Right lobe of liver (tissue), 4 donors: ENCODE measurements at regions not wholly inside any gene's neighbourhood (a gene's known extent, or its start where the extent isn't known, plus 50 kb on each side); places are given as distances from the start of the nearest gene placed in this dataset.

ENCODE experiments used
- CTCF ChIP-seq, 4 donors: fragments of 200-600 bp in 3 of 4; fragments of 450-650 bp in 1 of 4; IDR thresholded peaks; one replicate each; pipeline versions ENCODE4 v1.5.1 to v1.8.0; 2016 to 2022; ENCODE audit warnings: antibody characterized with exemption in 4 of 4, mild to moderate bottlenecking in 2 of 4
- POLR2A ChIP-seq: fragments of 450-650 bp; IDR thresholded peaks from one replicate; pipeline ENCODE4 v1.6.1; 2017; ENCODE audit warnings: antibody characterized with exemption, mild to moderate bottlenecking
- donor health status: DM: no; HTN: no; CAD: no.
- donor health status: DM: no; HTN: no; CAD: no.
- donor health status: DM: no; HTN: yes; CAD: no.

DNA sequence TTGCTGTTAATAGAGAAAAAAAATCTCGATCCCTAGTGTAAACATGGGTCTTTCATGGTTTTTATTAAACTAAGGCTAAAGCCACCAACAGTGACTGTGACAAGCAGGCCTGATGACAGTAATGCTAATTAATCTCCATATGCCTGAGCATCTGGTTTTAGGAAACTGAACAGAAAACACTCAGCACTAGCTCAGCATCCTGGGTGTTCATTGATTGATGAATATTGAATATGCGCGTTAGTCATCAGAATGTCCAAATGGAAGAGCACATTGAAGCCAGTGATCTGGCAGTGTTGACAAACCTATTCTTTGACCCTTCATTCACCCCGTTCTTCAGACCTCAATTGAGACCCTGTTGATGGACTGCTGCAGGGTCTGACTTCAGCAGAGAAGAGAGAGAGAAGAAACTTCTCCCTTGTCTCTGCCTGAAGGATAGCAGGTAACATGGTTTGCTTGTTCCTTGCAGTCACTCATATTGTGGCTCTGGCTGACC, 283.8 kb downstream of the RDH14 start:
- TF ChIP-seq CTCF (IDR thresholded peaks at IDR 0.05) (no peak), POLR2A (no peak)
